Lower lobe of right lung (tissue), 2 donors: ENCODE measurements at regions not wholly inside any gene's neighbourhood (a gene's known extent, or its start where the extent isn't known, plus 50 kb on each side); places are given as distances from the start of the nearest gene placed in this dataset.
A peak's percentile ranks its signal among the peaks of the same experiment; 100 is the strongest.

Source experiments
- ATAC-seq, 2 donors: fragments of 200-7000 bp; cut with Tn5 transposase; one replicate each; pipeline ENCODE4 v1.9.1; 2020 to 2022; ENCODE audit warnings: mild to moderate bottlenecking in 2 of 2, moderate library complexity in 2 of 2
- DNase-seq: peaks from one replicate; pipeline ENCODE4 v3.0.0-alpha.2; 2020
- H3K27ac ChIP-seq: fragments of 200-600 bp; one replicate; pipeline ENCODE4 v1.8.0; 2022
- H3K27me3 ChIP-seq: fragments of 200-600 bp; one replicate; pipeline ENCODE4 v1.8.0; 2022; ENCODE audit warnings: low read depth
- H3K36me3 ChIP-seq: fragments of 200-600 bp; one replicate; pipeline ENCODE4 v1.8.0; 2022; ENCODE audit warnings: mild to moderate bottlenecking
- H3K4me1 ChIP-seq: fragments of 200-600 bp; one replicate; pipeline ENCODE4 v1.8.0; 2022
- H3K4me3 ChIP-seq: fragments of 200-600 bp; one replicate; pipeline ENCODE4 v1.8.0; 2022; ENCODE audit warnings: mild to moderate bottlenecking
- H3K9me3 ChIP-seq: fragments of 200-600 bp; one replicate; pipeline ENCODE4 v1.8.0; 2022
- intact Hi-C: fragments of 100-400 bp; cut with DNase I; formaldehyde crosslinking; loops from one replicate; pipeline ENCODE4 v1.11.0; 2022
- TF ChIP-seq, protein P1 (sequence below): fragments of 200-600 bp; IDR thresholded peaks from one replicate; pipeline ENCODE4 v1.8.0; 2022; ENCODE audit warnings: antibody characterized with exemption, mild to moderate bottlenecking
- donor health status: DM: no; HTN: yes; CAD: no; lungs with severe emphysema.

DNA sequence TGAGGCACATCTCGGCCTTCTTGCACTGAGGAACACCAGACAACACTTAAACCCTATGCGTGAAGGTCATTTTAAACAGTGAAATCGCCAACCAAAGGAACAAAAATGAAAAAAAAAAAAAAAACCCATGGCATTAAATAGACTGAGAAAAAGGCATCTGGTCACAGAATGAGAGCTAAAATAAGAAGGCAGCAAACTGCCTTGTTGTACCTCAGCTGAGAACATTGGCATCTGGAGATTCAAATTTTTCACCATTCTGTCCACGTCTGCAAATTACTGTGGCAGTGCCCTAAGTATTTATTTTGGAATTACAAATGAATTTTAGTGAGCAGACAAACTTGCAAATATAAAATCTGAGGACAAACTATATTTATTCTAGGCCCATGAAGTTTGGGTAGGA is 82.6 kb upstream of the POU1F1 start:
- Histone ChIP-seq H3K4me1 (no peaks in the 10 kb centered on the region), H3K27me3 (no peaks in the 10 kb centered on the region), H3K4me3 (no peak overlapping the region), H3K27ac (no peak overlapping the region), H3K9me3 (no peaks in the 10 kb centered on the region), H3K36me3 (no peaks in the 10 kb centered on the region)
- intact Hi-C loops, result loop anchor here (10.0 kb wide), 1 partner anchor 646 kb away; no protein-coding TSS in a partner anchor
- no peak for ATAC-seq
- TF ChIP-seq, protein P1, sequence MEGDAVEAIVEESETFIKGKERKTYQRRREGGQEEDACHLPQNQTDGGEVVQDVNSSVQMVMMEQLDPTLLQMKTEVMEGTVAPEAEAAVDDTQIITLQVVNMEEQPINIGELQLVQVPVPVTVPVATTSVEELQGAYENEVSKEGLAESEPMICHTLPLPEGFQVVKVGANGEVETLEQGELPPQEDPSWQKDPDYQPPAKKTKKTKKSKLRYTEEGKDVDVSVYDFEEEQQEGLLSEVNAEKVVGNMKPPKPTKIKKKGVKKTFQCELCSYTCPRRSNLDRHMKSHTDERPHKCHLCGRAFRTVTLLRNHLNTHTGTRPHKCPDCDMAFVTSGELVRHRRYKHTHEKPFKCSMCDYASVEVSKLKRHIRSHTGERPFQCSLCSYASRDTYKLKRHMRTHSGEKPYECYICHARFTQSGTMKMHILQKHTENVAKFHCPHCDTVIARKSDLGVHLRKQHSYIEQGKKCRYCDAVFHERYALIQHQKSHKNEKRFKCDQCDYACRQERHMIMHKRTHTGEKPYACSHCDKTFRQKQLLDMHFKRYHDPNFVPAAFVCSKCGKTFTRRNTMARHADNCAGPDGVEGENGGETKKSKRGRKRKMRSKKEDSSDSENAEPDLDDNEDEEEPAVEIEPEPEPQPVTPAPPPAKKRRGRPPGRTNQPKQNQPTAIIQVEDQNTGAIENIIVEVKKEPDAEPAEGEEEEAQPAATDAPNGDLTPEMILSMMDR, result no peak
- no peak for DNase-seq

DNA sequence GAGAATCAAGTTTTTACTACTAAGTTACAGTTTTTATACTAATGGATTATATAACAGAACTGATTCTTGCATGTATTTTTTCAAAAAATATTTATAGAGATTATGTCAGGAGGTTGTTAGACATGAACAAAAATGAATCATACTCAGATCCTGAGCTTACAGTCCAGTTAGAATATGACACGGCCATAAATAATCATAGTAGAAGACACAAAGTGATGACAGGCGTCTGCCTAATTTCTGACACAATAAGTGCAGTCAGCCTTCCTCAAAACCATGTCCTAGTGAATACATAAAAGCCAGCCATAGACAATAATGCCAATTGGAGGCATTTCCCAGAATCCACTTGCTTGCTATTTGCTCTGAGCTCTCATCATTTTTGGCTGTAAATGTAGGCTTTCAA is 81.7 kb upstream of the POU1F1 start:
- intact Hi-C loops, result loop anchor here (10.0 kb wide), 1 partner anchor 647 kb away; no protein-coding TSS in a partner anchor
- no peaks in the 10 kb centered on the region for H3K27me3 ChIP-seq

DNA sequence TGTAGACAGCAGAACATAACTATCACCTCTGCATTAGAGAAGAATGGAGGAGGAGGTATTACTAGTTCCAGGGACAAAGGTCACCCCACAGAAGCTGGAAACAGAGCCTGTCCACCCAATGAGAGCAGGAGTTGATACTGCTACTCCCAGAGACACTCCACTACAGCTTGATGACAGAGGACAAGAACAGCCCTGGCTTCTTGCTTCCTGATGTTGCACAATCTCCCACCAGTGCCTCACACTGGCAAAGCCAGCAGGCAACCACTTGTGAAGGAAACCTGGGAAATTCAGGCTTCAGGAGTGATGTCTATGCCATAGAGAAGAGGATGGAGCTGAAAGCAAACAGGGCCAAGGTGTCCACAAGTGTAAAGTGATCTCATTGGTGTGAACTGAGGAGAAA is 78.0 kb upstream of the POU1F1 start:
- peak; percentile 44 to 45 for ATAC-seq
- DNase-seq, result no peak
- no peaks in the 10 kb centered on the region for H3K36me3 ChIP-seq

More for the DNA sequence above, 81.7 kb upstream of the POU1F1 start:
- Histone ChIP-seq H3K27ac (no peak overlapping the region), H3K9me3 (no peaks in the 10 kb centered on the region), H3K4me3 (no peak overlapping the region), H3K4me1 (no peaks in the 10 kb centered on the region), H3K36me3 (no peaks in the 10 kb centered on the region)
- DNase-seq (no peak), ATAC-seq (no peak)
- TF ChIP-seq, protein P1, result no peak

DNA sequence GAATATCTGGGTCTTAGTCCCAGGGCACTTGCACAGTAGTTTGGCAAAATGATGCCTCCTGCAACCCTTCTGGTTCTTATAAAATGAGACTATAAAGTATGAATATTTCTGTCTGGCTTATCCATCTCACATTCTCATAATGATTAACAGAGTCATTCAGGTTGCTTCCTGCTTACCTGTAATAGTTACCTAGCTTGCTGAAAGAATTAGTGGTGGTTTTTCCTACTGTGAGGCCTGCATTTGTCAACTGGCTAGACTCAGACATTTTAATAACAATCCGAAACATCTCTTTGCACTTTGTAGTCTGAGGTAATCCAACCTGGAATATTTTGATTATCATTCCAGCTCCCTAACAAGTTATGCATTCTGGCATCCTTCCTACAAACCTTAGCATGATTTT is 75.6 kb upstream of the POU1F1 start:
- intact Hi-C loops, result loop anchor here (10.0 kb wide), 1 partner anchor 653 kb away; no protein-coding TSS in a partner anchor
- TF ChIP-seq, protein P1, result no peak
- ATAC-seq (peak in 1 of 2 donors; percentile 67), DNase-seq (no peak)
- Histone ChIP-seq H3K9me3 (no peaks in the 10 kb centered on the region), H3K27me3 (no peaks in the 10 kb centered on the region), H3K27ac (no peak overlapping the region), H3K36me3 (no peaks in the 10 kb centered on the region), H3K4me3 (no peak overlapping the region), H3K4me1 (no peaks in the 10 kb centered on the region)

More for the DNA sequence above, 78.0 kb upstream of the POU1F1 start:
- H3K27me3 ChIP-seq, result no peaks in the 10 kb centered on the region
- TF ChIP-seq, protein P1, result no peak
- H3K4me1 ChIP-seq, result no peaks in the 10 kb centered on the region
- H3K9me3 ChIP-seq, result no peaks in the 10 kb centered on the region
- no peak overlapping the region for H3K27ac ChIP-seq
- H3K4me3 ChIP-seq, result no peak overlapping the region
- intact Hi-C loops, result loop anchor here (10.0 kb wide), 1 partner anchor 650 kb away; no protein-coding TSS in a partner anchor

DNA sequence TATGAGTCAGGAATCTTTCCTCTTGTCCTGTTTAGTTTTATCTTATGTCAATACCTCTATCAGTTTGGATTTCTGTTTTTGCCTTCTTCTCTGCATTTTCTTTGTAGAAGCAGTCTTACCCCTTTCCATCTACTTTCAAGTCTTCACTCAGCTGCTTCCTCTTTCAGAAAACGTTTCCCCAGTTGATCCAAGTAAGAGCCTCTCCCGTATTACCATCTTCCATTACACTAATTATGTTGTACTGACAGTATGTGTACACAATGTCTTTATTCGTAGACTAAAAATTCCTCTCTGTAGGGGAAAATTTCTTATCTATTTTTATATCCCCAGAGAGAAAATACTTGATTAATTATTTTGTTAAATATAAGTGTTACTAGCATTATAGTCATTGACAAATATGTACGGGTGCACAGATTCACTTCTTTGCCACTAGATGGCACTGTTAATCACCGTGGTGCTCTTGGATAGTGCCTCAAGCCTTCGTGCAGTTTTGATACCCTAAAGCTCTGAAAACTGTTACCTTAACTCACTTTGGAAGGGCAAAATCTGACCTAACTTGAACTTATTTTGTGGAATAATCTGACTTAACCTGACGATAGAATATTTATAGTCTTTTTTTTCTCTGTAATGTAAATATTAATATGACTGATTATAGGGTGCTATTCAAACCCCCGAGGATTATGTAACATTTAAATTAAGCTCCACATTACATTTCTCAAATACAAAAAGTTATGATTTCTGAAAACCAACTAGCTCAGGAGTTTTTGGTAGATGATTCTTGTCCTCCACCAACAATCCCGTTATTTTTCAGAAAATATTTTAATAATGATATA is 74.2 kb upstream of the POU1F1 start:
- Histone ChIP-seq H3K27ac (no peak overlapping the region), H3K27me3 (no peaks in the 10 kb centered on the region), H3K9me3 (no peaks in the 10 kb centered on the region), H3K36me3 (no peaks in the 10 kb centered on the region), H3K4me1 (no peaks in the 10 kb centered on the region), H3K4me3 (no peak overlapping the region)
- DNase-seq, result no peak
- TF ChIP-seq, protein P1, result peak; percentile 92
- peak; percentile 77 to 94 for ATAC-seq
- intact Hi-C loops, result loop anchor here (10.0 kb wide), 1 partner anchor 654 kb away; no protein-coding TSS in a partner anchor
